ENCODE measurements at regions not wholly inside any gene's neighbourhood (a gene's known extent, or its start where the extent isn't known, plus 50 kb on each side); places are given as distances from the start of the nearest gene placed in this dataset.

- TF ChIP-seq CTCF (IDR thresholded peaks at IDR 0.05; ENCODE audit: insufficient read depth, low read length) (no peak), POLR2AphosphoS5 (IDR thresholded peaks at IDR 0.05; ENCODE audit: low read depth) (no peak)
Measured at GRCh38 chr17:70661342-70662222, 492.2 kb downstream of the KCNJ2 start.

Measured in HL-60 (cell line).